ENCODE measurements at regions not wholly inside any gene's neighbourhood (a gene's known extent, or its start where the extent isn't known, plus 50 kb on each side); places are given as distances from the start of the nearest gene placed in this dataset.

DNA sequence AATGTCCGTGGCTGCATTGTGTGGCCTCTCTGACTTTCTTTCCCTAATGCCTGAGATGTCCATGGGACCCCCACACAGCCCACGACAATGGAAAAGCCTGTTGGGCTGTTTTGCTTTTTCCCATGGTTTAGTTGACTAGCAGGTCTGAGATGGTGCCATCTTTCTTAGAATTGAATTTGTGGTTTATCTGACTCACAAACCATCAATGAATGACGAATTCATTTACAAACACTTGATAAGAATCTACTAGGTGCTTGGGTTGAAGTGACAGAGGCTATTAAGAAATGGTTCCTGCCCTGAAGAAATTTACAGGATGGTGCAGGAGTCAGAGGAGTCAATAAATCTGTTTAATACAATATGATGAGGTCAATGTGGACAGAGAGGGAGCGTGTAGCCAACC is 75.4 kb downstream of the OTUD1 start:
- no peak overlapping the region for H3K27ac Mint-ChIP-seq
- H3K9me3 Mint-ChIP-seq, result peaks cover 25% of the 10 kb centered on the region
- H3K36me3 Mint-ChIP-seq (ENCODE audit: low read depth), result no peaks in the 10 kb centered on the region
- H3K4me3 Mint-ChIP-seq, result no peak overlapping the region
- H3K27me3 Mint-ChIP-seq (ENCODE audit: low read depth), result peaks cover 18% of the 10 kb centered on the region
- no peaks in the 10 kb centered on the region for H3K4me1 Mint-ChIP-seq
- no peak for TF ChIP-seq CTCF (IDR thresholded peaks at IDR 0.05; ENCODE audit: unreplicated experiment in 3 of 3)

DNA sequence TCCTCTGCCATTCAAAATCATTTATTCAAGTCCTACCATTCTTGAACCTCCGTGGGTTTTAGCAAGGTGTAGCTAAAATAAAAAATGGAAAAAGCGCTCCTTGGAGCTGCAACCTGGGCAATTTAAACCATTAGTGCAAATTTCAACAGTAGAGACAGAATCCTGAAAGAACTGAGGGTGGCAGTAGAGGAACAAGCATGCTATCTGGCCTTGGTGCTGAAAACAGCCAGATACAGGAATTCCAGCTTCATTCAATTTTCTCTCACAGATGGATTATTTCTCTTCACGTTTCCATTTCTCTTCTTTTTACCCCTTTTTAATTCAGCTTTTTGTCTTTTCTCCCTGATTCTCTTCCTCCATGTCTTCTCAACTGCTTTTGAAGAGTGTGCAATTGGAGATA is 77.7 kb downstream of the OTUD1 start:
- Mint-ChIP-seq H3K9me3 (peaks cover 18% of the 10 kb centered on the region), H3K4me3 (no peak overlapping the region), H3K4me1 (no peaks in the 10 kb centered on the region), H3K27me3 (ENCODE audit: low read depth) (peaks cover 23% of the 10 kb centered on the region), H3K27ac (no peak overlapping the region), H3K36me3 (ENCODE audit: low read depth) (no peaks in the 10 kb centered on the region)
- peak; percentile 80 to 85 (median 80) for TF ChIP-seq CTCF (IDR thresholded peaks at IDR 0.05; ENCODE audit: unreplicated experiment in 3 of 3)

- no peak for TF ChIP-seq CTCF (IDR thresholded peaks at IDR 0.05; ENCODE audit: unreplicated experiment in 3 of 3)
- Mint-ChIP-seq H3K4me1 (no peaks in the 10 kb centered on the region), H3K27ac (no peak overlapping the region), H3K4me3 (no peak overlapping the region), H3K27me3 (ENCODE audit: low read depth) (peaks cover 28% of the 10 kb centered on the region), H3K9me3 (peaks cover 14% of the 10 kb centered on the region), H3K36me3 (ENCODE audit: low read depth) (no peaks in the 10 kb centered on the region)
Observed at GRCh38 chr10:23517155-23517554, 78.3 kb downstream of the OTUD1 start.

GRCh38 chr10:23521735-23522134 is 82.9 kb downstream of the OTUD1 start:
- H3K9me3 Mint-ChIP-seq, result no peaks in the 10 kb centered on the region
- H3K27me3 Mint-ChIP-seq (ENCODE audit: low read depth), result peaks cover 27% of the 10 kb centered on the region
- no peaks in the 10 kb centered on the region for H3K4me1 Mint-ChIP-seq
- TF ChIP-seq CTCF (IDR thresholded peaks at IDR 0.05; ENCODE audit: unreplicated experiment in 3 of 3), result no peak
- no peak overlapping the region for H3K27ac Mint-ChIP-seq
- no peaks in the 10 kb centered on the region for H3K36me3 Mint-ChIP-seq (ENCODE audit: low read depth)
- H3K4me3 Mint-ChIP-seq, result no peak overlapping the region

DNA sequence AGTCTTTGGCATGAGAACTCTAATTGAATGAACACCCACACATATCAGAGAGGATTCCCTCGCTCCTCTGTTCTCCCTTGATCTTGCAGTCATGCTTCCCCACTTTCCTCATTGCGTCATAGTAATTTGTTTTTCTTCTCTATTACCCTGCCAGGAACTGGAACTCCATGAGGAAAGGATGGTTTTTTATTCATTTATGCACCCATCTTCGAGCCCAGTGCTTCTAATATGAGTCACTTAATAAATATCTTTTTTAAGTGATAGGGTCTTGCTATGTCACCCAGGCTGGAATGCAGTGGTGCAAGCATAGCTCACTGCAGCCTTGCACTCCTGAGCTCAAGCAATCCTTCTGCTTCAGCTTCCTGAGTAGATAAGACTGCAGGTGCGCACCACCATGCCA is 83.5 kb downstream of the OTUD1 start:
- Mint-ChIP-seq H3K4me3 (no peak overlapping the region), H3K36me3 (ENCODE audit: low read depth) (no peaks in the 10 kb centered on the region), H3K9me3 (no peaks in the 10 kb centered on the region), H3K4me1 (no peaks in the 10 kb centered on the region), H3K27ac (no peak overlapping the region), H3K27me3 (ENCODE audit: low read depth) (peaks cover 31% of the 10 kb centered on the region)
- no peak for TF ChIP-seq CTCF (IDR thresholded peaks at IDR 0.05; ENCODE audit: unreplicated experiment in 3 of 3)

GRCh38 chr10:23523251-23523650 is 84.4 kb downstream of the OTUD1 start:
- H3K27ac Mint-ChIP-seq, result no peak overlapping the region
- no peak overlapping the region for H3K4me3 Mint-ChIP-seq
- peaks cover 2% of the 10 kb centered on the region for H3K4me1 Mint-ChIP-seq
- no peaks in the 10 kb centered on the region for H3K36me3 Mint-ChIP-seq (ENCODE audit: low read depth)
- no peak for TF ChIP-seq CTCF (IDR thresholded peaks at IDR 0.05; ENCODE audit: unreplicated experiment in 3 of 3)
- H3K9me3 Mint-ChIP-seq, result no peaks in the 10 kb centered on the region
- H3K27me3 Mint-ChIP-seq (ENCODE audit: low read depth), result peaks cover 34% of the 10 kb centered on the region

All from nephron (organoid).